H9 (cell line): ENCODE measurements at regions not wholly inside any gene's neighbourhood (a gene's known extent, or its start where the extent isn't known, plus 50 kb on each side); places are given as distances from the start of the nearest gene placed in this dataset.
"Not testable (repeated sequence)": the region's sequence is repeated elsewhere in the genome, so short reads cannot be mapped to it uniquely, and the experiment has no call there.

Experiments
- DNase-seq: peaks from one replicate; pipeline ENCODE4 v3.0.0-alpha.2; 2017
- H2AFZ ChIP-seq: one replicate; pipeline ENCODE4 v1.6.1; 2013; ENCODE audit warnings: mild to moderate bottlenecking, low read length, control low read depth, moderate library complexity
- H2AK5ac ChIP-seq: 2 replicates; pipeline ENCODE4 v1.6.1; 2013; ENCODE audit warnings: low read length, control low read depth, mixed read lengths; ENCODE audit not compliant: insufficient read length
- H2BK120ac ChIP-seq: one replicate; pipeline ENCODE4 v1.6.1; 2013; ENCODE audit warnings: low read depth, mild to moderate bottlenecking, low read length, control low read depth, inconsistent platforms; ENCODE audit not compliant: poor library complexity, severe bottlenecking
- H2BK12ac ChIP-seq: 2 replicates; pipeline ENCODE4 v1.6.1; 2013; ENCODE audit warnings: low read length, control low read depth, mixed read lengths, low read depth; ENCODE audit not compliant: insufficient read length
- H2BK15ac ChIP-seq: 2 replicates; pipeline ENCODE4 v1.6.1; 2013; ENCODE audit warnings: low read depth, low read length, control low read depth
- H2BK20ac ChIP-seq: one replicate; pipeline ENCODE4 v1.6.1; 2013; ENCODE audit warnings: low read depth, mild to moderate bottlenecking, low read length, control low read depth, inconsistent platforms; ENCODE audit not compliant: poor library complexity, severe bottlenecking
- H2BK5ac ChIP-seq: 2 replicates; pipeline ENCODE4 v1.6.1; 2013; ENCODE audit warnings: low read length, control low read depth, mixed read lengths; ENCODE audit not compliant: insufficient read length
- H3K14ac ChIP-seq: 2 replicates; pipeline ENCODE4 v1.6.1; 2013; ENCODE audit warnings: low read length, control low read depth; ENCODE audit not compliant: insufficient read depth
- H3K18ac ChIP-seq: 2 replicates; pipeline ENCODE4 v1.6.1; 2013; ENCODE audit warnings: low read depth, mild to moderate bottlenecking, mixed read lengths, low read length, control low read depth; ENCODE audit not compliant: insufficient read length
- H3K23ac ChIP-seq: 2 replicates; pipeline ENCODE4 v1.6.1; 2013; ENCODE audit warnings: low read length, control low read depth, mixed read lengths, low read depth; ENCODE audit not compliant: insufficient read length
- H3K23me2 ChIP-seq: 2 replicates; pipeline ENCODE4 v1.6.1; 2013; ENCODE audit warnings: low read depth, mild to moderate bottlenecking, mixed read lengths, low read length, control low read depth; ENCODE audit not compliant: insufficient read length, poor library complexity, severe bottlenecking
- H3K27ac ChIP-seq: 2 replicates; pipeline ENCODE4 v1.5.1; 2013; ENCODE audit warnings: low read length, control low read depth, mixed read lengths, low read depth; ENCODE audit not compliant: insufficient read length
- H3K27me3 ChIP-seq: 2 replicates; pipeline ENCODE4 v1.6.1; 2013; ENCODE audit warnings: low read length, control low read depth, inconsistent platforms; ENCODE audit not compliant: insufficient read depth
- H3K4ac ChIP-seq: 2 replicates; pipeline ENCODE4 v1.6.1; 2013; ENCODE audit warnings: low read depth, mild to moderate bottlenecking, control low read depth, inconsistent platforms, low read length, moderate library complexity
- H3K4me1 ChIP-seq: 2 replicates; pipeline ENCODE4 v1.6.1; 2013; ENCODE audit warnings: low read length, control low read depth, inconsistent platforms; ENCODE audit not compliant: insufficient read depth
- H3K4me2 ChIP-seq: 2 replicates; pipeline ENCODE4 v1.6.1; 2013; ENCODE audit warnings: low read length, control low read depth, mixed read lengths; ENCODE audit not compliant: insufficient read length, insufficient read depth
- H3K56ac ChIP-seq: 2 replicates; pipeline ENCODE4 v1.6.1; 2013; ENCODE audit warnings: low read depth, mild to moderate bottlenecking, mixed read lengths, low read length, control low read depth; ENCODE audit not compliant: insufficient read length
- H3K79me1 ChIP-seq: 2 replicates; pipeline ENCODE4 v1.6.1; 2013; ENCODE audit warnings: low read depth, mild to moderate bottlenecking, moderate library complexity, low read length, control low read depth, inconsistent platforms; ENCODE audit not compliant: insufficient read depth, poor library complexity, severe bottlenecking
- H3K79me2 ChIP-seq: 2 replicates; pipeline ENCODE4 v1.6.1; 2013; ENCODE audit warnings: low read length, control low read depth, inconsistent platforms; ENCODE audit not compliant: insufficient read depth
- H3K9ac ChIP-seq: 2 replicates; pipeline ENCODE4 v1.6.1; 2013; ENCODE audit warnings: low read length, control low read depth, mixed read lengths; ENCODE audit not compliant: insufficient read length; ENCODE audit errors: extremely low read depth
- H3K9me3 ChIP-seq: one replicate; pipeline ENCODE4 v1.6.1; 2013; ENCODE audit warnings: low read depth, low read length, inconsistent platforms; ENCODE audit not compliant: control insufficient read depth
- H3T11ph ChIP-seq: one replicate; pipeline ENCODE4 v1.6.1; 2013; ENCODE audit warnings: mild to moderate bottlenecking, low read length, control low read depth, inconsistent platforms
- H4K20me1 ChIP-seq: one replicate; pipeline ENCODE4 v1.6.1; 2013; ENCODE audit not compliant: control insufficient read depth, insufficient read length, insufficient read depth
- H4K5ac ChIP-seq: 2 replicates; pipeline ENCODE4 v1.6.1; 2013; ENCODE audit warnings: low read depth, mild to moderate bottlenecking, mixed read lengths, low read length, control low read depth; ENCODE audit not compliant: insufficient read length
- H4K8ac ChIP-seq: replicated peaks from 2 replicates; pipeline ENCODE4 v1.6.1; 2013; ENCODE audit warnings: low read length, control low read depth, mixed read lengths, low read depth; ENCODE audit not compliant: insufficient read length
- H4K91ac ChIP-seq: 2 replicates; pipeline ENCODE4 v1.6.1; 2013; ENCODE audit warnings: low read depth, mild to moderate bottlenecking, moderate library complexity, mixed read lengths, low read length, control low read depth; ENCODE audit not compliant: insufficient read length
- H3K27ac Mint-ChIP-seq, 3 experiments: 2 replicates in 2 of 3; 3 replicates in 1 of 3; pipeline ENCODE4 v1.8.0; 2020 to 2021; ENCODE audit warnings: mixed read lengths in 3 of 3, mild to moderate bottlenecking in 1 of 3, moderate library complexity in 1 of 3
- H3K27me3 Mint-ChIP-seq: 2 replicates; pipeline ENCODE4 v1.8.0; 2021; ENCODE audit warnings: low read depth, mild to moderate bottlenecking, moderate library complexity, mixed read lengths
- H3K36me3 Mint-ChIP-seq, 3 experiments: 2 replicates in 2 of 3; 3 replicates in 1 of 3; pipeline ENCODE4 v1.8.0; 2020 to 2021; ENCODE audit warnings: low read depth in 3 of 3, mixed read lengths in 3 of 3; ENCODE audit not compliant: insufficient read depth in 1 of 3
- H3K4me1 Mint-ChIP-seq, 2 experiments: 2 replicates each; pipeline ENCODE4 v1.8.0; 2020; ENCODE audit warnings: mixed read lengths in 2 of 2
- H3K4me3 Mint-ChIP-seq, 2 experiments: 2 replicates in 1 of 2; 3 replicates in 1 of 2; pipeline ENCODE4 v1.8.0; 2020 to 2021; ENCODE audit warnings: mild to moderate bottlenecking in 2 of 2, mixed read lengths in 2 of 2, moderate library complexity in 1 of 2
- H3K9me3 Mint-ChIP-seq, 2 experiments: 2 replicates in 1 of 2; 3 replicates in 1 of 2; pipeline ENCODE4 v1.8.0; 2020; ENCODE audit warnings: mild to moderate bottlenecking in 2 of 2, mixed read lengths in 2 of 2, moderate library complexity in 1 of 2
- WGBS: extraction: QIAGEN DNeasy Blood & Tissue Kit; methylation state at CpG from one replicate; pipeline ENCODE4 v1.1.7; 2013; ENCODE audit warnings: missing lambda C conversion rate, low lambda C conversion rate, mixed read lengths; ENCODE audit not compliant: insufficient read length; ENCODE audit errors: extremely low coverage; 5-methylcytosine and 5-hydroxymethylcytosine counted together

- not testable (repeated sequence) for H3T11ph ChIP-seq, DNase-seq, H3K9me3 Mint-ChIP-seq, H3K23ac ChIP-seq, H3K79me2 ChIP-seq, H4K5ac ChIP-seq, H3K27ac ChIP-seq, H4K20me1 ChIP-seq, H2BK5ac ChIP-seq, H4K8ac ChIP-seq, H3K9me3 ChIP-seq, H3K27me3 ChIP-seq, H2AK5ac ChIP-seq, H3K27ac Mint-ChIP-seq, H2BK120ac ChIP-seq, H3K36me3 Mint-ChIP-seq, H3K4me2 ChIP-seq, H3K56ac ChIP-seq, H4K91ac ChIP-seq, H3K79me1 ChIP-seq, H3K23me2 ChIP-seq, H2BK15ac ChIP-seq, H3K14ac ChIP-seq, H2BK12ac ChIP-seq, H2BK20ac ChIP-seq, H3K27me3 Mint-ChIP-seq, H3K4me3 Mint-ChIP-seq, H3K4ac ChIP-seq, H3K9ac ChIP-seq, H3K4me1 ChIP-seq, H3K18ac ChIP-seq, H2AFZ ChIP-seq
- no CpG with 5 or more reads among the region's 23 CpGs for WGBS
- peaks cover 9 to 25% of the 10 kb centered on the region in 2 experiments for H3K4me1 Mint-ChIP-seq
These were observed 76.3 kb downstream of the FAM50B start for GRCh38 chr6:3925223-3926149.
